ENCODE measurements at regions not wholly inside any gene's neighbourhood (a gene's known extent, or its start where the extent isn't known, plus 50 kb on each side); places are given as distances from the start of the nearest gene placed in this dataset.

DNA sequence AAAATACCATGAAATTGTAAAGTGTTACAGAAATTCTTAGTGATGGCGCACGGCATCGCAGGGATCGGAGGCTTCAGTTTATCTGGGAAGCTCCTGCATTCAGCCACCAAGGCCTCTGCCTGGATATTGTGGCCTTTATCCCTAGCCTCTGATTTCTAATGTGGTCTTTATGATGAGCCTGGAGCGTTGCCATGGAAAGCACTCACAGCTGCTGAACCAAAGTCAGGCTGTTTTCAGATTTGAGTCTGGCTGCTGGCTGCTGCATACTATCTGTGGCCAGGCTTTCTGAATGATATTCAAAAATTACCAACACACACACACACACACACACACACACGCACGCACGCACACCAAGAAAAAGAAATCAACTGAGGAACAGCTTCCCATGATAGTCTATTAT lies 101.1 kb upstream of the ZNF366 start:
- in situ Hi-C loops (cut with MboI; ENCODE audit: low sequenced_read_pairs, unreplicated experiment) = no loop called here
- no peak for DNase-seq (ENCODE audit: low spot score)

GRCh38 chr5:72607381-72607780 lies 100.2 kb upstream of the ZNF366 start:
- in situ Hi-C loops (cut with MboI; ENCODE audit: low sequenced_read_pairs, unreplicated experiment) = no loop called here
- no peak for TF ChIP-seq CTCF (IDR thresholded peaks at IDR 0.05; ENCODE audit: borderline replicate concordance, control extremely low read depth, extremely low read depth, insufficient read depth, missing control alignments)
- DNase-seq (ENCODE audit: low spot score) = no peak

More for the DNA sequence above, 101.1 kb upstream of the ZNF366 start:
- TF ChIP-seq CTCF (IDR thresholded peaks at IDR 0.05; ENCODE audit: borderline replicate concordance, control extremely low read depth, extremely low read depth, insufficient read depth, missing control alignments) = no peak

DNA sequence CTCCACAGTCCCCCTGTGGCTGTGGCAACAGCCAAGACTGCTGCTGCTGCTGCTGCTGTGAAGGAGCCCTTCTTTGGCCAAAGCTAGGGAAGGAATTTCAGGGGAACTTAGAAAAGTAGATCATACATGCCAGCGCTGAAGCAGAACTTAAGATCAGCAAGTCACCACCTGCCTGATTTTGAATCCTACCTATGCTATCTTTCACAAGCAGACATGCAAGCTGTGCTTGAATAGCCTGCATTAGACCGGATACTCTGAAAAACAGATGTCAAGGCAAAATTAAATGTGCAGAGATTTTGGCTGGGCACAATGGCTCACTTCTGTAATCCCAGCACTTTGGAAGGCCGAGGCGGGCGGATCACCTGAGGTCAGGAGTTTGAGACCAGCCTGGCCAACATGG lies 99.3 kb upstream of the ZNF366 start:
- TF ChIP-seq CTCF (IDR thresholded peaks at IDR 0.05; ENCODE audit: borderline replicate concordance, control extremely low read depth, extremely low read depth, insufficient read depth, missing control alignments) = no peak
- no peak for DNase-seq (ENCODE audit: low spot score)
- in situ Hi-C loops (cut with MboI; ENCODE audit: low sequenced_read_pairs, unreplicated experiment) = no loop called here

- in situ Hi-C loops (cut with MboI; ENCODE audit: low sequenced_read_pairs, unreplicated experiment) = no loop called here
- no peak for DNase-seq (ENCODE audit: low spot score)
- no peak for TF ChIP-seq CTCF (IDR thresholded peaks at IDR 0.05; ENCODE audit: borderline replicate concordance, control extremely low read depth, extremely low read depth, insufficient read depth, missing control alignments)
These were observed 98.4 kb upstream of the ZNF366 start for GRCh38 chr5:72605632-72606031.

DNA sequence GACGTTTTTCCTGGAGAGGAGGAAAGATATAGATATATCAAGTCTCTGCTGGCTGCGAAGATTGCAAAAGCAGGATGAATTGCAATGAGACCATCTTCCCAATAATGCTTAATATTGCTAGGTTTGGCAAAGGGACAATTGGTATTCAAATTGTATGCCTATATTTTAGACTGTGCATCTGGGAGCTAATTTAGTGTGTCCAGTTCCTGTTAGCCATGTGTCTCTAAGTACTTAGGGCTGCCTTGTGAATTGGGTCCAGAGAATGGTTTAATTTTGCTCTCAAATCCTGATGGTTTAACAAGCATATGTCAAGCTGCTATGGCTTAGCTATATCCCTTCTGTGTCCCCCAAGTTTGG lies 97.6 kb upstream of the ZNF366 start:
- in situ Hi-C loops (cut with MboI; ENCODE audit: low sequenced_read_pairs, unreplicated experiment) = no loop called here
- DNase-seq (ENCODE audit: low spot score) = no peak
- no peak for TF ChIP-seq CTCF (IDR thresholded peaks at IDR 0.05; ENCODE audit: borderline replicate concordance, control extremely low read depth, extremely low read depth, insufficient read depth, missing control alignments)

GRCh38 chr5:72604111-72604797 lies 97.0 kb upstream of the ZNF366 start:
- in situ Hi-C loops (cut with MboI; ENCODE audit: low sequenced_read_pairs, unreplicated experiment) = no loop called here
- no peak for TF ChIP-seq CTCF (IDR thresholded peaks at IDR 0.05; ENCODE audit: borderline replicate concordance, control extremely low read depth, extremely low read depth, insufficient read depth, missing control alignments)
- no peak for DNase-seq (ENCODE audit: low spot score)
